GM12892 (cell line): ENCODE measurements at regions not wholly inside any gene's neighbourhood (a gene's known extent, or its start where the extent isn't known, plus 50 kb on each side); places are given as distances from the start of the nearest gene placed in this dataset.

Source experiments
- POLR2A ChIP-seq: IDR thresholded peaks from 2 replicates; pipeline ENCODE4 v1.6.1; 2011; ENCODE audit warnings: low read depth, low read length, control low read depth
- POLR2AphosphoS5 ChIP-seq: IDR thresholded peaks from 2 replicates; pipeline ENCODE4 v1.6.1; 2011; ENCODE audit warnings: low read depth, low read length, control low read depth
- TAF1 ChIP-seq: IDR thresholded peaks from 2 replicates; pipeline ENCODE4 v1.6.1; 2011; ENCODE audit warnings: low read depth, mild to moderate bottlenecking, control low read depth, low read length, borderline replicate concordance

DNA sequence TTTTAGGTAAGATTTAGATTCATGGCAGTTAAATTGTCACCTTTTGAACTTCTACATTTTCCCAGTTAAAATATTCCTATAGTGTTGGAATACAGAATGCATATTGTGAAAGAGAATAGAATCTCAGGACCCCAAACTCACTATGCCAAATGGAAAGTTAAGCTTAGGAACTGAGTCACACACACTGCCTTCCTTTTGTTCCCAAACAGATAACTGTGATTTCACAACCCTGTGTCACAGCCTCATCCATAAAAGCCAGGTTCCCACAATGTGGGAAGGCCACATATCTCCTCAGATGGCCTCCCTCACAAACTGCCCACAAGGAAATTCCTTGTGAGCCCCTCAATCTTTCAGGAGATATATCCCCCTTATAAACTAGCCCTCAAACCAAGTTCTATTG, 94.7 kb upstream of the HPF1 start:
- TF ChIP-seq POLR2A (no peak), POLR2AphosphoS5 (no peak), TAF1 (no peak)
